HepG2 (cell line): ENCODE measurements at regions not wholly inside any gene's neighbourhood (a gene's known extent, or its start where the extent isn't known, plus 50 kb on each side); places are given as distances from the start of the nearest gene placed in this dataset.

Experiments
- DPF2 ChIP-seq: sonication (generic); formaldehyde crosslinking; IDR thresholded peaks from 2 replicates; pipeline ENCODE4 v1.4.0; 2020; ENCODE audit warnings: mild to moderate bottlenecking, low read depth, missing genetic modification reagents, borderline replicate concordance
- ELF1 ChIP-seq: sonication (generic); formaldehyde crosslinking; IDR thresholded peaks from 2 replicates; pipeline ENCODE4 v1.4.0; 2020; ENCODE audit warnings: missing genetic modification reagents
- HNF1A ChIP-seq, 2 experiments: sonication (generic) in 1 of 2; formaldehyde crosslinking in 1 of 2; IDR thresholded peaks; 2 replicates each; pipeline versions ENCODE4 v1.4.0 to v1.6.1; 2016 to 2020; ENCODE audit warnings: borderline replicate concordance in 1 of 2, low read depth in 1 of 2, mild to moderate bottlenecking in 1 of 2, missing genetic modification reagents in 1 of 2
- LCORL ChIP-seq, 2 experiments: fragments of 450-650 bp in 1 of 2; sonication (generic) in 1 of 2; formaldehyde crosslinking in 1 of 2; IDR thresholded peaks; 2 replicates each; pipeline versions ENCODE4 v1.5.0 to v1.6.1; 2017 to 2020; ENCODE audit warnings: antibody characterized with exemption in 1 of 2, missing genetic modification reagents in 1 of 2
- MIXL1 ChIP-seq: IDR thresholded peaks from 2 replicates; pipeline ENCODE4 v1.6.1; 2016
- NCOR1 ChIP-seq: fragments of 200-600 bp; sonication (generic); IDR thresholded peaks from 2 replicates; pipeline ENCODE4 v1.7.0; 2017; ENCODE audit warnings: antibody characterized with exemption, low read length, borderline replicate concordance
- PAXIP1 ChIP-seq: sonication (generic); formaldehyde crosslinking; conservative IDR thresholded peaks from 2 replicates; pipeline ENCODE4 v1.4.0; 2020; ENCODE audit warnings: mild to moderate bottlenecking, missing genetic modification reagents, moderate library complexity
- PPARG ChIP-seq: conservative IDR thresholded peaks from 2 replicates; pipeline ENCODE4 v1.6.1; 2016; ENCODE audit warnings: missing biosample characterization, missing genetic modification reagents
- RBM22 ChIP-seq: fragments of 200-400 bp; formaldehyde crosslinking; optimal IDR thresholded peaks from 2 replicates; pipeline ENCODE3; 2017; ENCODE audit warnings: mild to moderate bottlenecking, low read length, moderate library complexity
- SIX4 ChIP-seq: sonication (generic); formaldehyde crosslinking; IDR thresholded peaks from 2 replicates; pipeline ENCODE4 v1.4.0; 2020; ENCODE audit warnings: missing genetic modification reagents
- SOX13 ChIP-seq, 3 experiments: fragments of 450-650 bp in 1 of 3; sonication (generic) in 1 of 3; formaldehyde crosslinking in 1 of 3; IDR thresholded peaks in 2 of 3; conservative IDR thresholded peaks in 1 of 3; 2 replicates each; pipeline versions ENCODE4 v1.5.0 to v1.6.1; 2016 to 2020; ENCODE audit warnings: antibody characterized with exemption in 1 of 3, mild to moderate bottlenecking in 1 of 3, missing compliant biosample characterization in 1 of 3, missing genetic modification reagents in 1 of 3, moderate library complexity in 1 of 3
- SOX5 ChIP-seq: IDR thresholded peaks from 2 replicates; pipeline ENCODE4 v1.6.1; 2016; ENCODE audit warnings: borderline replicate concordance
- TBX2 ChIP-seq: sonication (generic); formaldehyde crosslinking; IDR thresholded peaks from 2 replicates; pipeline ENCODE4 v1.5.0; 2020; ENCODE audit warnings: missing genetic modification reagents, mild to moderate bottlenecking, borderline replicate concordance
- TFE3 ChIP-seq: IDR thresholded peaks from 2 replicates; pipeline ENCODE4 v1.6.1; 2016
- ZMYM4 ChIP-seq: sonication (generic); formaldehyde crosslinking; IDR thresholded peaks from 2 replicates; pipeline ENCODE4 v1.8.1; 2023; ENCODE audit warnings: mild to moderate bottlenecking, missing genetic modification reagents
- ZNF562 ChIP-seq: sonication (generic); formaldehyde crosslinking; IDR thresholded peaks from 2 replicates; pipeline ENCODE4 v1.8.0; 2022; ENCODE audit warnings: missing genetic modification reagents, borderline replicate concordance
- TF ChIP-seq, protein P1 (sequence below): IDR thresholded peaks from 2 replicates; pipeline ENCODE4 v1.6.1; 2016; ENCODE audit warnings: control low read depth

GRCh38 chr2:167651406-167652151 is 595.8 kb downstream of the STK39 start (continued):
- TF ChIP-seq HNF1A (IDR thresholded peaks at IDR 0.05; ENCODE audit: low read depth) (peak; percentile 38; the same call in 1 of the 2 replicates), HNF1A (CRISPR knock-in tag; IDR thresholded peaks at IDR 0.05; ENCODE audit: borderline replicate concordance) (peak; percentile 64; the same call in 1 of the 2 replicates), PPARG (CRISPR knock-in tag) (peak; percentile 67), LCORL (IDR thresholded peaks at IDR 0.05) (no peak), LCORL (CRISPR knock-in tag; IDR thresholded peaks at IDR 0.05) (0 out of 2 replicates have a peak, but pooled peaks have one; percentile 31), SOX5 (CRISPR knock-in tag) (peak; percentile 49; the same call in 1 of the 2 replicates), SIX4 (CRISPR knock-in tag) (0 out of 2 replicates have a peak, but pooled peaks have one; percentile 17), PAXIP1 (peak; percentile 62), ELF1 (CRISPR knock-in tag) (no peak; the same call in 1 of the 2 replicates), MIXL1 (CRISPR knock-in tag) (no peak), TFE3 (peak; percentile 41; the same call in 1 of the 2 replicates), SOX13 (IDR thresholded peaks at IDR 0.05) (no peak), SOX13 (CRISPR knock-in tag; conservative IDR thresholded peaks at IDR 0.05 in 1 of 2, IDR thresholded peaks at IDR 0.05 in 1 of 2) (0 out of 4 replicates have a peak, but pooled peaks of 1 of the 2 experiments have one; percentile 30), TBX2 (CRISPR knock-in tag) (peak; percentile 71; the same call in 1 of the 2 replicates), RBM22 (no peak), DPF2 (CRISPR knock-in tag) (peak; percentile 36; the same call in 1 of the 2 replicates), NCOR1 (peak; percentile 55; the same call in 1 of the 2 replicates), ZMYM4 (CRISPR knock-in tag) (peak; percentile 51; the same call in 1 of the 2 replicates), ZNF562 (CRISPR knock-in tag) (no peak)
- TF ChIP-seq, protein P1, sequence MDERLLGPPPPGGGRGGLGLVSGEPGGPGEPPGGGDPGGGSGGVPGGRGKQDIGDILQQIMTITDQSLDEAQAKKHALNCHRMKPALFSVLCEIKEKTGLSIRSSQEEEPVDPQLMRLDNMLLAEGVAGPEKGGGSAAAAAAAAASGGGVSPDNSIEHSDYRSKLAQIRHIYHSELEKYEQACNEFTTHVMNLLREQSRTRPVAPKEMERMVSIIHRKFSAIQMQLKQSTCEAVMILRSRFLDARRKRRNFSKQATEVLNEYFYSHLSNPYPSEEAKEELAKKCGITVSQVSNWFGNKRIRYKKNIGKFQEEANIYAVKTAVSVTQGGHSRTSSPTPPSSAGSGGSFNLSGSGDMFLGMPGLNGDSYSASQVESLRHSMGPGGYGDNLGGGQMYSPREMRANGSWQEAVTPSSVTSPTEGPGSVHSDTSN, result no peak
